Fibroblast of pulmonary artery (primary cell): ENCODE measurements at regions not wholly inside any gene's neighbourhood (a gene's known extent, or its start where the extent isn't known, plus 50 kb on each side); places are given as distances from the start of the nearest gene placed in this dataset.

Experiments used
- DNase-seq: peaks from one replicate; pipeline ENCODE4 v3.0.0-alpha.2; 2010; ENCODE audit warnings: low read depth
- H3K4me3 ChIP-seq: replicated peaks from 2 replicates; pipeline ENCODE4 v1.5.1; 2011; ENCODE audit warnings: low read depth, mild to moderate bottlenecking, control low read depth, low read length, moderate library complexity
- CTCF ChIP-seq: IDR thresholded peaks from 2 replicates; pipeline ENCODE4 v1.5.1; 2011; ENCODE audit warnings: mild to moderate bottlenecking, control low read depth, low read length, inconsistent platforms; ENCODE audit errors: missing control alignments

- no peak overlapping the region for H3K4me3 ChIP-seq
- DNase-seq: no peak
- TF ChIP-seq CTCF: no peak
These were observed 171.9 kb downstream of the IRX5 start for GRCh38 chr16:55102531-55102930.

- TF ChIP-seq CTCF: no peak
- DNase-seq: no peak
- H3K4me3 ChIP-seq: no peak overlapping the region
These were observed 177.2 kb downstream of the IRX5 start for GRCh38 chr16:55107851-55108250.

GRCh38 chr16:55113210-55113609 lies 182.5 kb downstream of the IRX5 start:
- DNase-seq: no peak
- no peak for TF ChIP-seq CTCF
- H3K4me3 ChIP-seq: no peak overlapping the region

GRCh38 chr16:55115506-55115905 lies 184.8 kb downstream of the IRX5 start:
- DNase-seq: no peak
- H3K4me3 ChIP-seq: no peak overlapping the region
- no peak for TF ChIP-seq CTCF

GRCh38 chr16:55116165-55116920 lies 185.7 kb downstream of the IRX5 start:
- DNase-seq: no peak
- no peak for TF ChIP-seq CTCF
- no peak overlapping the region for H3K4me3 ChIP-seq

GRCh38 chr16:55118701-55119260 lies 188.1 kb downstream of the IRX5 start:
- DNase-seq: no peak
- TF ChIP-seq CTCF: no peak

GRCh38 chr16:55120408-55120807 lies 189.7 kb downstream of the IRX5 start:
- no peak for DNase-seq
- H3K4me3 ChIP-seq: no peak overlapping the region
- no peak for TF ChIP-seq CTCF

More at GRCh38 chr16:55118701-55119260, 188.1 kb downstream of the IRX5 start:
- H3K4me3 ChIP-seq: no peak overlapping the region
